ENCODE measurements at regions not wholly inside any gene's neighbourhood (a gene's known extent, or its start where the extent isn't known, plus 50 kb on each side); places are given as distances from the start of the nearest gene placed in this dataset.

DNA sequence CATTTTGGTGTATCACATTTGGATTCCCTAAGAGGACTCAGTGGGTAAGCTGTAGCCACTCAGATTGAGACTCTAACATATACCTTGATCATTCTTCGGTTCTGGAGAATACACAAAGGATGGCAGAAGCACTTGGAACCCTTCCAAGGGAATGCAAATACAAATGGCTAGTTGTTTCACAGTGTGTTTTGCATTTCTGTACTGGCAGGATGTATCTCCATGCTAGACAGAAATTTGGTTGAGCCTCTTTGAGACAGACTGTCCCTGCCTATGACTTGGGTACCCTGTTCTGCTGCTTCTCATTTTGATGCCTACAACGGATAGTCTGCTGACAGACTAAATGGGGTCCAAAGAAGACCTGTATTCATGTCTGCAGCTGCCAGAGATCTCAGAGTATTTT lies 273.5 kb downstream of the TMEM38B start:
- no peaks in the 10 kb centered on the region for H4K20me1 ChIP-seq (ENCODE audit: low read depth)
- H3K27me3 Mint-ChIP-seq (ENCODE audit: insufficient read depth, low read depth): no peaks in the 10 kb centered on the region
- H3K27me3 ChIP-seq: no peaks in the 10 kb centered on the region
- TF ChIP-seq EZH2phosphoT487 (IDR thresholded peaks at IDR 0.05) (no peak), EZH2 (IDR thresholded peaks at IDR 0.05) (no peak)
- TF ChIP-seq, protein P1, sequence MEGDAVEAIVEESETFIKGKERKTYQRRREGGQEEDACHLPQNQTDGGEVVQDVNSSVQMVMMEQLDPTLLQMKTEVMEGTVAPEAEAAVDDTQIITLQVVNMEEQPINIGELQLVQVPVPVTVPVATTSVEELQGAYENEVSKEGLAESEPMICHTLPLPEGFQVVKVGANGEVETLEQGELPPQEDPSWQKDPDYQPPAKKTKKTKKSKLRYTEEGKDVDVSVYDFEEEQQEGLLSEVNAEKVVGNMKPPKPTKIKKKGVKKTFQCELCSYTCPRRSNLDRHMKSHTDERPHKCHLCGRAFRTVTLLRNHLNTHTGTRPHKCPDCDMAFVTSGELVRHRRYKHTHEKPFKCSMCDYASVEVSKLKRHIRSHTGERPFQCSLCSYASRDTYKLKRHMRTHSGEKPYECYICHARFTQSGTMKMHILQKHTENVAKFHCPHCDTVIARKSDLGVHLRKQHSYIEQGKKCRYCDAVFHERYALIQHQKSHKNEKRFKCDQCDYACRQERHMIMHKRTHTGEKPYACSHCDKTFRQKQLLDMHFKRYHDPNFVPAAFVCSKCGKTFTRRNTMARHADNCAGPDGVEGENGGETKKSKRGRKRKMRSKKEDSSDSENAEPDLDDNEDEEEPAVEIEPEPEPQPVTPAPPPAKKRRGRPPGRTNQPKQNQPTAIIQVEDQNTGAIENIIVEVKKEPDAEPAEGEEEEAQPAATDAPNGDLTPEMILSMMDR (IDR thresholded peaks at IDR 0.05): no peak
- peaks cover 8% of the 10 kb centered on the region for H3F3A ChIP-seq (ENCODE audit: low read depth)
- no peak overlapping the region for H3K4me2 ChIP-seq
- H3K4me3 ChIP-seq: no peak overlapping the region
- H3K4me3 Mint-ChIP-seq: no peak overlapping the region
- no peak overlapping the region for H3K9ac ChIP-seq
- H3K36me3 ChIP-seq: no peaks in the 10 kb centered on the region
- no peak for DNase-seq (ENCODE audit: low spot score)
- no peak overlapping the region for H2AFZ ChIP-seq (replicated peaks)
- H3K79me2 ChIP-seq (ENCODE audit: low read depth): no peaks in the 10 kb centered on the region
- no peak overlapping the region for H3K27ac ChIP-seq
- H3K27ac Mint-ChIP-seq: no peak overlapping the region
- peaks cover 40% of the 10 kb centered on the region for H3K4me1 ChIP-seq
- H3K9me3 ChIP-seq (ENCODE audit: low read depth): no peaks in the 10 kb centered on the region
- H3K9me3 Mint-ChIP-seq: no peaks in the 10 kb centered on the region
- no peaks in the 10 kb centered on the region for H3K36me3 Mint-ChIP-seq
- H3K4me1 Mint-ChIP-seq: peaks cover 51% of the 10 kb centered on the region

DNA sequence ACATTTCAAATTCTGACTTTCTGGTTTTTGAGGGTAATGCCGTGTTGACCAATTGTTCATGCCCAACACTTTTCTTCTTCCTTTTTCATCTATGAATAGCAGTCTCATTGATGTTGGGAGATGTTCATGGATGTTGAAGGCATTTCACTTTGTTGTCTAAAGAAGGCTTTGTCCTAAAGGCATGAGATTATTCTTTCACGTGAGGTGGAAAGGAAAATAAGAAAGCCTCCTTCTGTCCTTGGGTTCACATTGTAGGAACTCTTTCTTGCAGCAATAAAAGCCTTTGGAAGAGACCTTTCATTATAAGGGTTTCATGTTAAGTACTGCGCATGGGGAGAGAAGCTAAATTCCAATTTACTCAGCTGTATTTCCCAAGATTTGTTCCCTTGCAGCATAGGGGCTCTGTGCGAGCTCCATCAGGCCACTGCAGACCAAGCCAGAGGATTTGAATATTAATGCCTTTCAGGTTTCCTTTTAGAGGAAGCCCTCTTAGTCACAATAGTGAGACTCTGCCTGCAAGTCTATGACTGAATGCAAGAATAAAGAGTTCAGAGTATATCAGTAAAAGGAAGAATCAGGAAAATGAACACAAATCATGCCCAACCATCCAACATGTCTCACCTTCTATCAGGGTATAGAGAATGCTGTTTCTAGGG lies 274.6 kb downstream of the TMEM38B start:
- Histone ChIP-seq H3K79me2 (ENCODE audit: low read depth) (no peaks in the 10 kb centered on the region), H3K27ac (peak overlapping the region; percentile 66), H3K4me2 (peak overlapping the region; percentile 40), H3K9me3 (ENCODE audit: low read depth) (no peaks in the 10 kb centered on the region), H3K9ac (no peak overlapping the region), H2AFZ (replicated peaks) (peak overlapping the region; percentile 72), H3K4me1 (peaks cover 40% of the 10 kb centered on the region), H3K4me3 (no peak overlapping the region), H3K36me3 (no peaks in the 10 kb centered on the region), H4K20me1 (ENCODE audit: low read depth) (no peaks in the 10 kb centered on the region), H3K27me3 (no peaks in the 10 kb centered on the region), H3F3A (ENCODE audit: low read depth) (peaks cover 9% of the 10 kb centered on the region)
- Mint-ChIP-seq H3K4me1 (peaks cover 56% of the 10 kb centered on the region), H3K9me3 (no peaks in the 10 kb centered on the region), H3K27ac (peak overlapping the region; percentile 93), H3K27me3 (ENCODE audit: insufficient read depth, low read depth) (no peaks in the 10 kb centered on the region), H3K36me3 (no peaks in the 10 kb centered on the region), H3K4me3 (no peak overlapping the region)
- TF ChIP-seq EZH2phosphoT487 (IDR thresholded peaks at IDR 0.05) (no peak), EZH2 (IDR thresholded peaks at IDR 0.05) (no peak)
- TF ChIP-seq, protein P1 (IDR thresholded peaks at IDR 0.05): no peak
- no peak for DNase-seq (ENCODE audit: low spot score)

DNA sequence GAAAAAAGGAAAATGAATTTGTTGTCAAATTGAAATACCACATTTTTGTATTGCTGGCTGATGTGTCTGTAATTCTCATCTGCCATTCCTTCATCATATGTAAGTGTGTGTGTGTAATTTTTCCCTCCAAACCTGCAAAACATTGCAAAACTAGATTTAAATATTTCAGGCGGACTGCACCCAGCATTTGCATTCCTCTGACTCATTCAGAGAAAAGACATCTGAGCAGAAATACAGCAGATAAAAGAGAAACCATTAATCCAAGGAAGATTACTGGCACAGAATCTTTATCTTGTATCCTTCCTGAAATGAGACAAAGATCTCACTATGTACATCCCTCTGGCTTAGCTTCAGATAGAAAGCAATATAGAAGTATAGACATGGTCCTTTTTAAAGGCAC lies 275.3 kb downstream of the TMEM38B start:
- no peaks in the 10 kb centered on the region for H3K27me3 Mint-ChIP-seq (ENCODE audit: insufficient read depth, low read depth)
- no peaks in the 10 kb centered on the region for H3K36me3 ChIP-seq
- H3K27me3 ChIP-seq: no peaks in the 10 kb centered on the region
- H3K9me3 Mint-ChIP-seq: no peaks in the 10 kb centered on the region
- TF ChIP-seq, protein P1 (IDR thresholded peaks at IDR 0.05): no peak
- TF ChIP-seq EZH2 (IDR thresholded peaks at IDR 0.05): no peak
- no peak for TF ChIP-seq EZH2phosphoT487 (IDR thresholded peaks at IDR 0.05)
- no peaks in the 10 kb centered on the region for H3K9me3 ChIP-seq (ENCODE audit: low read depth)
- peaks cover 15% of the 10 kb centered on the region for H3F3A ChIP-seq (ENCODE audit: low read depth)
- H3K4me2 ChIP-seq: no peak overlapping the region
- peaks cover 46% of the 10 kb centered on the region for H3K4me1 ChIP-seq
- DNase-seq (ENCODE audit: low spot score): no peak
- H4K20me1 ChIP-seq (ENCODE audit: low read depth): no peaks in the 10 kb centered on the region
- H3K79me2 ChIP-seq (ENCODE audit: low read depth): no peaks in the 10 kb centered on the region
- no peak overlapping the region for H3K4me3 ChIP-seq
- peak overlapping the region; percentile 83 for H3K27ac Mint-ChIP-seq
- H3K36me3 Mint-ChIP-seq: no peaks in the 10 kb centered on the region
- no peak overlapping the region for H3K4me3 Mint-ChIP-seq
- peak overlapping the region; percentile 72 for H2AFZ ChIP-seq (replicated peaks)
- no peak overlapping the region for H3K9ac ChIP-seq
- peaks cover 57% of the 10 kb centered on the region for H3K4me1 Mint-ChIP-seq
- no peak overlapping the region for H3K27ac ChIP-seq

Measured in neural progenitor cell (in vitro differentiated cells).